ENCODE measurements at regions not wholly inside any gene's neighbourhood (a gene's known extent, or its start where the extent isn't known, plus 50 kb on each side); places are given as distances from the start of the nearest gene placed in this dataset.

DNA sequence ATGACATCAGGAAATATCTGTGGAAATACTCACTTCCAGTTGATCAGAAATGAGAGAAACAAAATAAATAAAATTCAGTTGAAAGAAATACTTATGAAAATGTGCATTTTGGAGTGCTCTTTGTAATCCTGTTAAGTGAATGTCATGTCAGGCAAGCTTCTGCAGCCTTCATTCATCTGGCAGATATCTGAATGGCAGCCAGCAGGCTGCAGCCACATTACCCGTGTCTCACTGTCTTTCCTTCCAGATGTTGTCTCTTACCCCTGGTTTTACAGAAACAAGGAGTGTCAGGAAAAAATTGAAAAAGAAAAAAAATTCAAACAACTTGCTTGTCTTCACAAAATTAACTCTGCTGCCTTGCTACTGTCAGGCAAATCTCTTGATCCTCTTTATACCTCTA is 445.0 kb upstream of the RIOK2 start:
- Histone ChIP-seq H3K36me3 (ENCODE audit: low read depth) (no peaks in the 10 kb centered on the region), H3F3A (ENCODE audit: insufficient read depth) (peaks cover 5% of the 10 kb centered on the region; the same call in 1 of the 2 replicates), H3K9me3 (ENCODE audit: low read depth) (no peaks in the 10 kb centered on the region), H2AFZ (peak overlapping the region; percentile 55), H3K79me2 (ENCODE audit: insufficient read depth) (no peaks in the 10 kb centered on the region), H4K20me1 (ENCODE audit: insufficient read depth) (no peaks in the 10 kb centered on the region), H3K4me1 (ENCODE audit: insufficient read depth) (peaks cover 31% of the 10 kb centered on the region), H3K9me2 (ENCODE audit: insufficient read depth) (no peaks in the 10 kb centered on the region), H3K4me2 (ENCODE audit: unreplicated experiment) (peak overlapping the region; percentile 50), H3K27me3 (replicated peaks; ENCODE audit: insufficient read depth) (no peaks in the 10 kb centered on the region), H3K9ac (no peak overlapping the region), H3K27ac (no peak overlapping the region), H3K4me3 (no peak overlapping the region)
- 0 to 13% methylated on average over 1 of the region's 1 CpG for WGBS, 2 experiments (ENCODE audit: low coverage in 1 of 2, low lambda C conversion rate in 2 of 2, missing lambda C conversion rate in 2 of 2)
- TF ChIP-seq EZH2 (IDR thresholded peaks at IDR 0.05; ENCODE audit: insufficient read depth, poor library complexity, severe bottlenecking): no peak
- no peak for TF ChIP-seq EZH2phosphoT487 (IDR thresholded peaks at IDR 0.05; ENCODE audit: insufficient read depth, low read depth)
- peak; percentile 15 for DNase-seq
- in situ Hi-C loops (cut with MboI): no loop called here

- peaks cover 5% of the 10 kb centered on the region; the same call in 1 of the 2 replicates for H3F3A ChIP-seq (ENCODE audit: insufficient read depth)
- H4K20me1 ChIP-seq (ENCODE audit: insufficient read depth): no peaks in the 10 kb centered on the region
- peaks cover 31% of the 10 kb centered on the region for H3K4me1 ChIP-seq (ENCODE audit: insufficient read depth)
- H3K4me2 ChIP-seq (ENCODE audit: unreplicated experiment): peak overlapping the region; percentile 50
- H3K36me3 ChIP-seq (ENCODE audit: low read depth): no peaks in the 10 kb centered on the region
- H3K9me3 ChIP-seq (ENCODE audit: low read depth): no peaks in the 10 kb centered on the region
- TF ChIP-seq EZH2 (IDR thresholded peaks at IDR 0.05; ENCODE audit: insufficient read depth, poor library complexity, severe bottlenecking): no peak
- no peak for TF ChIP-seq EZH2phosphoT487 (IDR thresholded peaks at IDR 0.05; ENCODE audit: insufficient read depth, low read depth)
- in situ Hi-C loops (cut with MboI): no loop called here
- peak overlapping the region; percentile 55 for H2AFZ ChIP-seq
- peak overlapping the region; percentile 67 for H3K27ac ChIP-seq
- whole genome bisulfite sequencing, 2 experiments (ENCODE audit: low coverage in 1 of 2, low lambda C conversion rate in 2 of 2, missing lambda C conversion rate in 2 of 2): 5 to 18% methylated on average over 3 of the region's 3 CpGs
- no peaks in the 10 kb centered on the region for H3K27me3 ChIP-seq (replicated peaks; ENCODE audit: insufficient read depth)
- H3K9ac ChIP-seq: peak overlapping the region; percentile 48
- peak; percentile 22 for DNase-seq
- peak overlapping the region; percentile 54 for H3K4me3 ChIP-seq
- no peaks in the 10 kb centered on the region for H3K79me2 ChIP-seq (ENCODE audit: insufficient read depth)
- H3K9me2 ChIP-seq (ENCODE audit: insufficient read depth): no peaks in the 10 kb centered on the region
Measured at GRCh38 chr5:97628807-97629206, 445.8 kb upstream of the RIOK2 start.

DNA sequence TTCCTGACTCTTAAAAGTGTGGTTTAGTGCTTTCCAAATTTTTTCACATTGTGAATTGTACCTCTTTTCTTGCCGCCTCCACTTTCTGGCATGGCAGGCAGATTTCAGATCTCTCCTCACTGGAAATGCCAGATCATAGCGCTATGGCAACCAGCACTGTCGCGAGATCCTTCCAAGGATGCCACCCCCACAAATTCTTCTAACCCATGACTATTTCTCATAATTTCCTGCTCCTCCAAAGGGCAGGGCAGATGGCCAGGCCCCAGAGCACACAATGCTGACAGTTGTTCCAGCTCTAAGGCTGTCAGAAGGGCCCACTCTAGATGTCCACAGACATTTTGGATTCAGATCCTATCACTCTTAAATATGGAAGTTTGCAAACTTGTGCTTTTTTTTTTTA is 446.2 kb upstream of the RIOK2 start:
- TF ChIP-seq EZH2 (IDR thresholded peaks at IDR 0.05; ENCODE audit: insufficient read depth, poor library complexity, severe bottlenecking) (no peak), EZH2phosphoT487 (IDR thresholded peaks at IDR 0.05; ENCODE audit: insufficient read depth, low read depth) (no peak)
- H3K9me2 ChIP-seq (ENCODE audit: insufficient read depth): no peaks in the 10 kb centered on the region
- H3K4me3 ChIP-seq: peak overlapping the region; percentile 54
- no peaks in the 10 kb centered on the region for H3K27me3 ChIP-seq (replicated peaks; ENCODE audit: insufficient read depth)
- peak overlapping the region; percentile 50 for H3K4me2 ChIP-seq (ENCODE audit: unreplicated experiment)
- peak overlapping the region; percentile 67 for H3K27ac ChIP-seq
- in situ Hi-C loops (cut with MboI): no loop called here
- no peaks in the 10 kb centered on the region for H3K79me2 ChIP-seq (ENCODE audit: insufficient read depth)
- peaks cover 5% of the 10 kb centered on the region; the same call in 1 of the 2 replicates for H3F3A ChIP-seq (ENCODE audit: insufficient read depth)
- H3K36me3 ChIP-seq (ENCODE audit: low read depth): no peaks in the 10 kb centered on the region
- WGBS, 2 experiments (ENCODE audit: low coverage in 1 of 2, low lambda C conversion rate in 2 of 2, missing lambda C conversion rate in 2 of 2): 6% methylated on average over 4 of the region's 4 CpGs
- peak; percentile 97 for DNase-seq
- no peaks in the 10 kb centered on the region for H3K9me3 ChIP-seq (ENCODE audit: low read depth)
- peaks cover 31% of the 10 kb centered on the region for H3K4me1 ChIP-seq (ENCODE audit: insufficient read depth)
- no peaks in the 10 kb centered on the region for H4K20me1 ChIP-seq (ENCODE audit: insufficient read depth)
- peak overlapping the region; percentile 55 for H2AFZ ChIP-seq
- H3K9ac ChIP-seq: peak overlapping the region; percentile 48

DNA sequence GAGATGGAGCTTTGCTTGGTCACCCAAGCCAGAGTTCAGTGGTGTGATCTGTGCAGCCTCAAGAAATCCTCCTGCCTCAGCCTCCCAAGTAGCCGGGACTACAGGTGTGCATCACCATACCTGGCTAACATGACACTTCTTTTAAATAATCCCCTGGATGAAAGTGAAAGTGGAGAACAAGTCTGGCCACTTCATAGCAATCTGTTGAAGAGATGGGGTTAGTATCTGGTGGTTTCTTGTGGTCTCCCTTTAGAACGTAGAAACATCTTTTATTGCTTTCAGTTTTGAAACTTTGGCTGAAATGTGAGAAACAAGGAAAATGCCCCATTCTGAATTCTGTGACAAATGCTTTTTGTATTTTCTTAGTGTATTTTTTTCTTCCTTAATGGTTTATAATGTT is 452.5 kb upstream of the RIOK2 start:
- in situ Hi-C loops (cut with MboI): no loop called here
- H2AFZ ChIP-seq: peak overlapping the region; percentile 19; the same call in 1 of the 2 replicates

DNA sequence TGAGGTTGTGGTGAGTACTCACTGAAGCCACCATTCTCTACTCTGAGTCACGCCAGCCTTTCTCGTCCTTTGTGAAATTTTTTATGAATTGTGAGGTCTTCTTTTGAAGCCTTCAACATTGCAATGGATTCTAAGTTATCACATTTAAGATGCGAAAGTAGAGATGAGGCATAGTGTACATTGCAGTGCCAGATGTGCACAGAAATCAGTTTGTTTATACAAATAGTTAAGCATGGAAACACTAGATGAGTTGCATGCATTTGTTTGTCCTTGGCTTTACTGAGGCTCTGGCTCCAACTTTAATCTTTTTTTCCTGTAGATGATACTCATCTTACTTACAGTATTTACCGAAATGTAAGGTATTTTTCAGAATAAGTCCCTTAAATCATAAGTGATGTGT is 453.7 kb upstream of the RIOK2 start:
- WGBS, 2 experiments (ENCODE audit: low coverage in 1 of 2, low lambda C conversion rate in 2 of 2, missing lambda C conversion rate in 2 of 2): 87 to 94% methylated on average over 4 of the region's 4 CpGs
- no peaks in the 10 kb centered on the region for H3K4me1 ChIP-seq (ENCODE audit: insufficient read depth)
- no peak overlapping the region for H3K4me3 ChIP-seq
- H3K79me2 ChIP-seq (ENCODE audit: insufficient read depth): no peaks in the 10 kb centered on the region
- no peak overlapping the region for H3K9ac ChIP-seq
- no peak for DNase-seq
- H3K27me3 ChIP-seq (replicated peaks; ENCODE audit: insufficient read depth): no peaks in the 10 kb centered on the region
- H2AFZ ChIP-seq: no peak overlapping the region
- TF ChIP-seq EZH2phosphoT487 (IDR thresholded peaks at IDR 0.05; ENCODE audit: insufficient read depth, low read depth) (no peak), EZH2 (IDR thresholded peaks at IDR 0.05; ENCODE audit: insufficient read depth, poor library complexity, severe bottlenecking) (no peak)
- no peaks in the 10 kb centered on the region for H4K20me1 ChIP-seq (ENCODE audit: insufficient read depth)
- in situ Hi-C loops (cut with MboI): no loop called here
- H3K9me2 ChIP-seq (ENCODE audit: insufficient read depth): no peaks in the 10 kb centered on the region
- H3K36me3 ChIP-seq (ENCODE audit: low read depth): no peaks in the 10 kb centered on the region
- H3K9me3 ChIP-seq (ENCODE audit: low read depth): no peaks in the 10 kb centered on the region
- H3K4me2 ChIP-seq (ENCODE audit: unreplicated experiment): no peak overlapping the region
- H3F3A ChIP-seq (ENCODE audit: insufficient read depth): no peaks in the 10 kb centered on the region
- no peak overlapping the region for H3K27ac ChIP-seq

More for the DNA sequence above, 452.5 kb upstream of the RIOK2 start:
- H3K27ac ChIP-seq: no peak overlapping the region
- no peaks in the 10 kb centered on the region for H3F3A ChIP-seq (ENCODE audit: insufficient read depth)
- 62 to 69% methylated on average over 2 of the region's 2 CpGs for WGBS, 2 experiments (ENCODE audit: low coverage in 1 of 2, low lambda C conversion rate in 2 of 2, missing lambda C conversion rate in 2 of 2)
- H3K9ac ChIP-seq: no peak overlapping the region
- H3K9me2 ChIP-seq (ENCODE audit: insufficient read depth): no peaks in the 10 kb centered on the region
- TF ChIP-seq EZH2 (IDR thresholded peaks at IDR 0.05; ENCODE audit: insufficient read depth, poor library complexity, severe bottlenecking): no peak
- TF ChIP-seq EZH2phosphoT487 (IDR thresholded peaks at IDR 0.05; ENCODE audit: insufficient read depth, low read depth): no peak
- no peak overlapping the region for H3K4me2 ChIP-seq (ENCODE audit: unreplicated experiment)
- H3K4me1 ChIP-seq (ENCODE audit: insufficient read depth): no peaks in the 10 kb centered on the region
- no peaks in the 10 kb centered on the region for H3K9me3 ChIP-seq (ENCODE audit: low read depth)
- H4K20me1 ChIP-seq (ENCODE audit: insufficient read depth): no peaks in the 10 kb centered on the region
- no peaks in the 10 kb centered on the region for H3K27me3 ChIP-seq (replicated peaks; ENCODE audit: insufficient read depth)
- H3K4me3 ChIP-seq: no peak overlapping the region
- H3K36me3 ChIP-seq (ENCODE audit: low read depth): no peaks in the 10 kb centered on the region
- no peak for DNase-seq
- H3K79me2 ChIP-seq (ENCODE audit: insufficient read depth): no peaks in the 10 kb centered on the region

Data from GM23248 (cell line).